Central memory CD4-positive, alpha-beta T cell (primary cell): ENCODE measurements at regions not wholly inside any gene's neighbourhood (a gene's known extent, or its start where the extent isn't known, plus 50 kb on each side); places are given as distances from the start of the nearest gene placed in this dataset.
"Not testable (repeated sequence)": the region's sequence is repeated elsewhere in the genome, so short reads cannot be mapped to it uniquely, and the experiment has no call there.

Experiments
- DNase-seq: peaks from one replicate; pipeline ENCODE4 v3.0.0; 2022

DNA sequence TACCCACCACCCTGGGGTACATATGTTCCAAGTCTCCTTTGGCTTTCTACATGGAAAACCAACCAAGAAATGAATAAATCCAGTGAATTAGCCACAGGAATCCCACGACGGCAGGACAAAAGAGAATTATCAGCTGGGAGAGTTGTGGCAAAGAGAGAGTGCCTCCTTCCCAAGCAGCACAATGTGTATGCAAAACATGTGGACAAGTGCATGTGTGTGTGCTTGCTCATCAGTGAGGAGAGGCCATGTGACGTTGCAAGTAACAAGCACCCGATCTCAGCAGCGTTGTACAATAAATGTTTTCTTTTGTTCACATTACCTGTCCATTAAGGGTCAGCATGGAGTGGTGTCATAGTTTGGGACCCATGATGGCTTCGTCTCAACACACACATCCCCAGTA, 50.0 kb upstream of the EMX2 start:
- no peak for DNase-seq

DNA sequence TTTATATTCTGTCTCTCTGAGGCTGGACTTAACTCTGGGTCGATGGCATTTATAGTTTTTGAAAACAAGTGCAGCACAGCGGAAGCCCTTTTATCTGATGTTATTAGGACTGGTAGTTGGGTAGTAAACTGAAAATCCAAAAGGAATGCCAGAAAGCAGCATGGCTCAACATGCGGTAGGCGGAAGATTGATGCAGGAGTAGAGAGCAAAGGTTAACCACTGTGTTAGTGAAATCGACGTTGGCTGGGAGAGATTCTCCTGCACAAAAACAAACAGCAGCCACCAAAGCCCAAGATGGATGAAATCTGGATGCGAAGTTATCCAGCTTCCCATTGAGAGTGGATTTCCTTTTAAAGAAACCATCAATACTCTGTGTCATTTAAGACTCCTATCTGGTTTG, 54.5 kb upstream of the EMX2 start:
- no peak for DNase-seq

DNA sequence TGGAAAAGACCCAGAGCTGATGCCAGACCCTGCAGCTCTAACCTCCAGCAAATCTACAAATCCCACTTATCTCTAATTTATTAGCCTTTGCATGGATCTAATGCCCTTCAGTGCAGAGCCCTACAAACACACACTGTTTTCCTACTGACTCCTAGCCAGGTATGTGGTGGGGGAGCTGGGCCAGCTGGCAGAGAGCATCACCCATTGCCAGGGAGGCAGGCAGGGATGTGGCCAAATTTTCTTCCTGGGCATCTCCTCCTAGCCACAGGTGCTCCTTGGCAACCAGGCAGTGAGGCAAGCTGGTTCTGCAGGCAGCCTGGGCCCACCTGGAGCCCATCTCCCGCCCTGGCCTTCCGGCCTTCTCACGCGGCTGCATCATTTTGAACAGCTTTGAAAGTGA, 55.9 kb upstream of the EMX2 start:
- no peak for DNase-seq

DNA sequence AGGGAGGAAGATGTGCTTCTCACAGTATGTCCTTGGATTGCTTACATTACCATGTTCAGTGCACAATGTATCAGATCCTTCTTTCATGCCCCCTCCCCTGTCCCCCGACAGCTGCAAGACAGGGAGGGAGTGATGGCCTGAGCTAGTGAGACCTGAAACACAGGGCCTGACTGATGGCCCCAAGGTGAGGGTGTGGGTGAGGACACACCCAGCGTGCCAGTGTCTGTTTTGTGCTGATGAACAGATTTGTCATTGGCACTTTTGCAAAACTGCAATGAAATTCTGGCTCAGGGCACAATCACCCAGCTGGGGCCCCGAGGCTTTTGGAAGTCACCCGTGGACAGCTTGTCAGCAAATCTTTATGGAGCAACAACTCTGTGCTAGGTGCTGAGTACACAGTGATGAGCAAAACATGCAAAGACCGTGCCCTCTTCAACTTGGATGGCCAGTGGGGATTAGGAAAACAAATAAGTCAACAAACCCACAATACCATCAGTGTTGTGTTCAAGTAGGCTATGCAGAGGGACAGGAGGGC, 59.4 kb upstream of the EMX2 start:
- DNase-seq, result no peak

- DNase-seq, result not testable (repeated sequence)
Measured at GRCh38 chr10:117481011-117481410, 61.5 kb upstream of the EMX2 start.

- no peak for DNase-seq
Measured at GRCh38 chr10:117480097-117480496, 62.4 kb upstream of the EMX2 start.

DNA sequence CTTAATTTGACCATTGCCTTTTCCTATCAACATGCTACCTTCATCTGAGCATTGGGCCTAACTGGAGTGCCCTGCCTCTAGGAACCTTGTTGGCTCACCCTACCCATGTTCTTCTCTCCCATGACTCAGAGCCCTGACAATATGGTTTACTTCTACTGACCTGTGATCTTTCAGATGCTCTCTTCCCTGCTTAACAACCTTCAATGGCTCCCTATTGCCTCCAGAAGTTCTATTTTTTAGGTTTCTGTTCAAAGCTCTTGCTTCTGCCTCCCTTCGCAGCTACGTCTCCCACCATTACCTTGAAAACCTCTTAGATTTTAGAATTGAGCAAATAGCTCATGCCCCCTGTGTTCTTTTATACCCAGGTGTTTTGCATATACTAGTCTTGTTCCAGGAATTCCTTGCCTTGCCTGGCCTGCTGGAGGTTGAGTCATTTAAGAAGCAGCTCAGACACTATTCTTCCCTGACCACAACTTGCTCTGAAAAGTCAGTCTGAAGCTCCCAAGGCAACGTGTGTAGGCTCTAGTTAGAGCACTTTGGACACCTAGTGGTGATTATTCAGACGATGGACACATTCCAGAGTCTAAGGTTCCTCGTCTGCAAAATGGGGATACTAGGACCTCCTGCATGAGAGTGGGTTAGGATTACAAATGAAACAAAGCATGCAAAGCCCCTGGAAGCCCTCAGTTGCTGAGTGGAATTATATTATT, 64.4 kb upstream of the EMX2 start:
- DNase-seq, result no peak

- no peak for DNase-seq
Measured at GRCh38 chr10:117477211-117477947, 65.2 kb upstream of the EMX2 start.

- no peak for DNase-seq
Measured at GRCh38 chr10:117476716-117477115, 65.8 kb upstream of the EMX2 start.

DNA sequence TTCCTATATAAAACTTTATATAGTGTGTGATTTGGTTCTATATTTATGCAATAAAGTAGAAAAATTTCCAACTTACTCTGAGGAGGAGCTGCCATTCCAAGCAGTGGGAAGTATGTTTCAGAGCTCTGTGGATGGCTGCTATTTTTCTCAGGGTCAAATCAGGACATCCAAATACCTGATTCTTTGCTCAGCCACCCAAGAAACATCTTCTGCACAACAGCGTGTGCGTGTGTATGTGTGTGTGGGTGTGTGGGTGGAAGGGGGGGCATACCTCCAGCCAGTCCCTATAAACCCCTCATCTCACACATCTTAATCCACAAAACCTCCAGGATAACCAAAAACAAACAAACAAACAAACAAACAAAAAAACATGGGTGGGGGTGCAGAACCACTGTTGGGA, 66.3 kb upstream of the EMX2 start:
- DNase-seq, result no peak

DNA sequence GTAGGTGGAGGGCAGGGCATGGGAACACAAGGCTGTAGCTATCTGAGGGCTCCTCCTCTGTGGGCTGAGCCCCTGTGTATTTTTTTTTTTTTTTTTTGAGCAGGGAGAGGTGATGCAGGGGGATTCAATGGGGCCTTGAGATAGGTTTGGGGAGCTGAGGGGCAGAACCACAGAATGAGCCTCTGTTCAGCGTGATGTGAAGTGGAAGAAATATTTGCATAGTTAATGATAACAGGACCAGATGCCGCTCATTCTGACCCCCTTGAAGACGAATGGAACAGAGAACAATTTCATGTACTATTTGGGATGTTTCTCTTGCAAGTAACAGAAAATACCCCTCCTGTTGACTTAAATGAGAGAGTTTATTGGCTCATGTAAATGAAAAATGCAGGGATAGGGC, 69.7 kb upstream of the EMX2 start:
- DNase-seq, result no peak

- DNase-seq, result no peak
Measured at GRCh38 chr10:117471344-117471874, 71.1 kb upstream of the EMX2 start.

DNA sequence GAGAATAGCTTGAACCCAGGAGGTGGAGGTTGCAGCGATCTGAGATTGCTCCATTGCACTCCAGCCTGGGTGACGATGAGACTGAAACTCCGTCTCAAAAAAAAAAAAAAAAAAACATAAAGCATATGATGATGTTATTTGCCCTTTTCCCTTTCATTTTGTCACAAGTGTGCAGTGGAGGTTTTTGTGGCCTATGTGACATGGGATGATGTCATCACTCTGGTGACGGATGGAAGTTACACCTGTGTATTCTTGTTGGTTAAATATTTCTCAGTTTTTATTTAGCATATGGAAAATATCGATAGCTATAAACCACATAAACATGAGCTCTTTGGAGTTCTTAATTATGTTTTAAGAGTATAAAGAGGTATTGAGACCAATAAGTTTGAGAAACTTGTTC, 71.8 kb upstream of the EMX2 start:
- DNase-seq, result no peak

- no peak for DNase-seq
Measured at GRCh38 chr10:117468665-117469064, 73.9 kb upstream of the EMX2 start.

- no peak for DNase-seq
Measured at GRCh38 chr10:117464176-117464575, 78.4 kb upstream of the EMX2 start.

DNA sequence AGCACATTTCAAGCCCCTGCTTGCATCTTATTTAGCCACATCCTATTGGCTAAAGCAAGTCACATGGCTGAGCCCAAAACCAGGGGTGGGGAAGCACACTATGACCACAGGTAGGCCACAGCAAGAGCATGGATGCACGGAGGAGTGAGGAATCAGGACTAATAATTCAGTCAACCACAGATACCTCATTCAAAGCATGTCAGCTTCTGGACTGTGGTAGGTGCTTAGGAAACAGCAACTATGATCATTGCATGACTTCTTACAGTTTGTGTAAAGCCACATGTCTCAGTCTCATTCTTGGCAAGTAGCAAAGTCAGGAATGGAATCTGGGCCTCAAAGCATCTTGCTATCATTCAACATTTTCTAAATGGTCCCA, 79.0 kb upstream of the EMX2 start:
- no peak for DNase-seq

DNA sequence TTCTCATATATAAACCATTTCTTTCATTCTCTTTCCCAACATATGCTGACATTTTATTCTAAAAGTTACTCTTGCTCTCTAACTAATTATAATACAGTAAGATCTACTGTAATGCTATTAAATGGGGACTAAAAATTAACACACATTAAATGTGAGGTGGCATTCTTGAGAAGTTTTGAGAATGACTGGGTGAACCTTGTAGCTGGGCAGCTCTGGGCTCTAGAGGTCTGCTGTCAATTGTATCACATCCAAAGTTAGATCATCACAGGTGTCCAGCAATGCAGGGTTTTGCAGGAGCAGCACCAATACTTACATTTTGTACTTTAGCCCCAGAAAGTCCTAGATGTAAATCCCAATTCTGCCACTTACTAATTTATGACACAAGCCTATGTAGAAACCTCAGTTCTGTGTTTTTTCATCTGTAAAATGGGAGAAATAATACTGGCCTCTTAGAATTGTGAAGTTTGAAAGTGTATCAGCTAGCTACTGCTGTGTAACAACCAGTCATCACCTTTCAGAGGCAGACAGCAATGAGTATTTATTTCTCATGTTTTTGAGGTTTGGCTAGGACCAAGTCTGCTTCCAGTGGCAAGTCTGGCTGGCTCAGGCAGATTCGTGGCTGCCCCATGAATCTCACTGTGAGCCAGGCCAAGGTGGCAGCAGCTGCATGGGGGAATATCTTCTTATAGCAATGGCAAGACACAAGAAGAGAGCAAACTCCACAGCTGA, 79.6 kb upstream of the EMX2 start:
- no peak for DNase-seq

GRCh38 chr10:117462424-117462792, 80.1 kb upstream of the EMX2 start:
- no peak for DNase-seq

DNA sequence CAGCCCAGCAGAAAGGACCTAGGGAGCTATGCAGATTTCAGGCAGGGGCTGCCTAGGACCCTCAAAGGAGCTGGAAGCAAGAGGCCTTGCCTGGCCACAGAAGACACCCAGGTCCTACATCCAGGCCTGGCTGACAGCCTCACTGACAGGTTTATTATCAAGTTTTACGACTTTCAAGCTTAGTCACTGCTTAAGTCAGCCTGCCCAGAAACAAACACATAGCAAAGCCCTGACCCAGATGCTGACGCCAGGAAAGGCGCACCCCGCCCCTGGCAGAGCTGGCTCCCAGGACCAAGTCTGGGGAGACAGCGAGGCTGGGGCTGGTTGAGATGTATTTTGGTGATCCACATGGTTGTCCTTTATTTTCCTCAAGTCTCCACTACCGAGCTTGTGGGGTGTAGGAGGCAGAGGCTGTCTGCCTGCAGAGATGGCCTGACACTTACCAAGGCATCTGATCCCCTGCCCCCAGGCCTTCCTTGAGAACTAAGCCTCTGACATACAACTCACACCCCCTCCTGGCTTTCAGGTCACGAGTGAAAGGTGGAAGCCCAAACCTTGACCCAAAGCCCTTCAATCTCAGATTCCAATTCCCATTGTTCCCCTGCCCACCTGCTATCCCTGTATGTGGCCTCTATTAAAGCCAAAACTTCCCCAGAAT, 80.7 kb upstream of the EMX2 start:
- no peak for DNase-seq

DNA sequence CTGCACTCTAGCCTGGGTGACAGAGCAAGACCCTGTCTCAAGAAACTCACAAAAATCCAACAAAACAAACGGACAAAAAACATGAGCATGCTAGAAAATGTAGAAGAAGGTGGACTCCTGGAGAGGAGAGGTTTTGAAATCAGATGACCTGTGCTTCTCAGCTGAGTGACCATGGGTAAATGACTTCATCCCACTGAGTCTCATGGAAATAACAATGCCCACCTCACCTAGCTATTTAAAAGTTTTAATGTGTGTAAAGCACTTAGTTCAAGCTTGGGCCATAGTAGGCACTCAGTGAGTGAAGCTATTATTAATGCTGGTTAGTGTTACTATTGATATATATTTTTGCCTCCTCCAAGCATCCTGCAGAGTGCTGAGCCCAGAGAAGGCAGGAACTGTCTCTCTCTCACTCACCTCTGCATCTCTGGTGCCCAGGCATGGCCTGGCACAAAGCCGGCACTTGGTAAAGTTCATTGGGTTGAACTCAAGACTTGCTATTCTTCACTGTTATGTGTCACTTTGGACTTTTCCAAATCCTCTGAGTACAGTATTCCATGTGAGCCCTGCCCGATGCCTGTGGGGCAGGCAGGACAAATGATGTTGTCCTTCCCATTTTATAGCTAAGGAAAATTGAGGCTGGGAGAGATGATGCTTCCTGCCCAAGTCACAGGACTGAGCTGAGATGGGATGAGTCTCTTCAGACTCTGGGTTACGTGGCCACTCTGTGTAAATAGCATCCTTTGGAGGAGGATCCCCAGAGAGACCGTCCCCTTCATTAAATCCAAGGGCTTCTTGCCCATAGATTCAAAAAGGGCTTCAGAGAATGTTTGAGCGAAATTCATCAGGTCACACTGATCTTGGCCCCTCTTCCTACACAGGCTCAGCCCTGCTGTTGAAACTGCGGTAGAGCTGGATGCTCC, 81.4 kb upstream of the EMX2 start:
- DNase-seq, result no peak

- DNase-seq, result no peak
Measured at GRCh38 chr10:117458571-117458970, 83.3 kb upstream of the PDZD8 start.

GRCh38 chr10:117457932-117458331, 82.7 kb upstream of the PDZD8 start:
- DNase-seq, result no peak
